Epithelial cell of proximal tubule (primary cell): ENCODE measurements at regions not wholly inside any gene's neighbourhood (a gene's known extent, or its start where the extent isn't known, plus 50 kb on each side); places are given as distances from the start of the nearest gene placed in this dataset.

Source experiments
- DNase-seq: peaks from one replicate; pipeline ENCODE4 v3.0.0-alpha.2; 2011; ENCODE audit warnings: low read depth
- H3K4me3 ChIP-seq: 2 replicates; pipeline ENCODE4 v1.5.1; 2011; ENCODE audit warnings: low read depth, mild to moderate bottlenecking, low read length
- CTCF ChIP-seq: conservative IDR thresholded peaks from 2 replicates; pipeline ENCODE4 v1.5.1; 2012; ENCODE audit warnings: low read depth, mild to moderate bottlenecking, low read length

- no peak for TF ChIP-seq CTCF
- DNase-seq, result no peak
- no peak overlapping the region for H3K4me3 ChIP-seq
These were observed 292.5 kb upstream of the CNR1 start for GRCh38 chr6:88458662-88459061.

GRCh38 chr6:88456221-88456859 is 290.2 kb upstream of the CNR1 start:
- no peak for DNase-seq
- TF ChIP-seq CTCF, result no peak

GRCh38 chr6:88455317-88455716 is 289.2 kb upstream of the CNR1 start:
- no peak for DNase-seq
- no peak for TF ChIP-seq CTCF
- no peak overlapping the region for H3K4me3 ChIP-seq

More at GRCh38 chr6:88456221-88456859, 290.2 kb upstream of the CNR1 start:
- H3K4me3 ChIP-seq, result no peak overlapping the region

- no peak for TF ChIP-seq CTCF
- H3K4me3 ChIP-seq, result no peak overlapping the region
- DNase-seq, result no peak
These were observed 288.5 kb upstream of the CNR1 start for GRCh38 chr6:88454658-88455057.

- no peak for DNase-seq
- no peak overlapping the region for H3K4me3 ChIP-seq
- no peak for TF ChIP-seq CTCF
These were observed 283.6 kb upstream of the CNR1 start for GRCh38 chr6:88449770-88450169.

GRCh38 chr6:88445188-88445965 is 279.2 kb upstream of the CNR1 start:
- no peak for DNase-seq
- H3K4me3 ChIP-seq, result no peak overlapping the region
- no peak for TF ChIP-seq CTCF

- no peak overlapping the region for H3K4me3 ChIP-seq
- DNase-seq, result no peak
- TF ChIP-seq CTCF, result no peak
These were observed 277.4 kb upstream of the CNR1 start for GRCh38 chr6:88443554-88443953.
